GM18861 (cell line): ENCODE measurements at regions not wholly inside any gene's neighbourhood (a gene's known extent, or its start where the extent isn't known, plus 50 kb on each side); places are given as distances from the start of the nearest gene placed in this dataset.
"Not testable (repeated sequence)": the region's sequence is repeated elsewhere in the genome, so short reads cannot be mapped to it uniquely, and the experiment has no call there.

Experiments
- ATAC-seq: cut with Tn5 transposase; IDR thresholded peaks from one replicate; pipeline ENCODE4 v1.9.1; 2021; ENCODE audit not compliant: unreplicated experiment

DNA sequence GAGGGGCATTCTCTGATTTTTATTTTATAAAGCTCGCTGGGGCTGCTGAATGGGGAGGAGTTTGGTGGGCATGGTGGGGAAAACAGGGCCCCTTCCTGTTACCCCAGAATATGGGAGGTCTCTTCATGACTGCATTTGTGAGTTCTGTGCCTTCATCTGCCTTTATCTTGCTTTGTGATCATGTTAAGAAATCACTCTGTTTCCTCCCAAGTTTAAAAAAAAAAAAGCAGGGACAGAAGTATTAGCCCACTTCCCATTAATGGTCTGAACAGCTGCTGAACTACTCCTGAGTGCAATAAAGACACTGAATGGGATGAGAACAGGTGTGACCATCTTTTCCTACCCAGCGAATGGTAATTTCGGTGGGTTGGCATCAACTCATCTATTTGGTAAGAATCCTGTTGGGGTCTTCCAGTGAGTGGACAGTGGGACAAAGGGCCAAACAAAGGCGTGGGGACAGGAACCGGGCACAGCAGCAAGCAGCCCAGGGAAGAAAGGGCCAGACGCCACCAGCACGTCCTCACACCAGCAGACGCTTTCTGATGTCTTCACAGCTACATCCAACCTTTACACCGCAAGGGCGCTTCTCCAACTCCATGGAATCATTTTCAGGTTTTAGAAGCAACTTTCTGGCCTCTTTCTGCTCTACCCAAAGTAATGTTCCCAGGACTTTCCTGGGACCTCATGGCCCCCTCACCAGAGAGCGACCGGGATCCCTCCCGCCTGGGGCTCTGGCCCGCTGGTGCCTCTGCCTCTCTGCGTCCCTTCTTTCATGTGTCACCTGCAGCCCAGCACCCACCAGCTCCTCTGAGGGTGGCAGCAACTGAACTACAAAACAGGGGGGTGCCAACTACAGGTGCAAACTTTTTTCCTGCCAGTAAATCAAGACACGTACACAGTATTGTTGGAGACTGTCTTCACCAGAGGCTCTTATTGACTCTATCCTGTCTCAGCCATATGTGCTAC lies 160.2 kb downstream of the ADSS2 start:
- no peak for ATAC-seq

GRCh38 chr1:244294599-244295224 lies 157.0 kb downstream of the ADSS2 start:
- no peak for ATAC-seq

GRCh38 chr1:244296003-244296402 lies 155.7 kb downstream of the ADSS2 start:
- ATAC-seq = no peak

- no peak for ATAC-seq
These were observed 155.3 kb downstream of the ADSS2 start for GRCh38 chr1:244296447-244296846.

- no peak for ATAC-seq
These were observed 154.6 kb downstream of the ADSS2 start for GRCh38 chr1:244297087-244297486.

GRCh38 chr1:244297616-244298015 lies 154.1 kb downstream of the ADSS2 start:
- no peak for ATAC-seq

GRCh38 chr1:244300029-244300375 lies 151.7 kb downstream of the ADSS2 start:
- ATAC-seq = not testable (repeated sequence)

DNA sequence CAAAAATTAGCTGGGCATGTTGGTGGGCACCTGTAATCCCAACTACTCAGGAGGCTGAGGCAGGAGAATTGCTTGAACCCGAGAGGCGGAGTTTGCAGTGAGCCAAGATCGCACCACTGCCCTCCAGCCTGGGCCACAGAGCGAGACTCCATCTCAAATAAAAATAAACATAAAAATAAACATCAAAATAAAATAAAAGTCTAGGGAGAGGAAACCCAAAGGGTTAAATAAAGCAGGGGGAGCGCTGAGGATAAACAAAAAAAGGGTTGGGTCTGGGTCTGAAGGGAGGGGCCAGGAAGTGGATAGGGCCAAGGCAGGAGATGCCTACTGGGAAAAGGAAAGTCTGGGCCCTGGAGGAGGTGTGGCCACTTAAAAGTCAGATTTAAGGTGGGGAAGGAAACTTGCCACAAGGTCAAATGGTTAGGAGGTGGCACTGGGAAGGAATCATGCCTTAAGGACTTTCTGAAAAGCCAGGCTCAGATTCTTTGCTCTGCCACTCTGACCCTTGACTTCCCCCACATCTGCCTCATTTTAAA lies 150.0 kb downstream of the ADSS2 start:
- no peak for ATAC-seq

DNA sequence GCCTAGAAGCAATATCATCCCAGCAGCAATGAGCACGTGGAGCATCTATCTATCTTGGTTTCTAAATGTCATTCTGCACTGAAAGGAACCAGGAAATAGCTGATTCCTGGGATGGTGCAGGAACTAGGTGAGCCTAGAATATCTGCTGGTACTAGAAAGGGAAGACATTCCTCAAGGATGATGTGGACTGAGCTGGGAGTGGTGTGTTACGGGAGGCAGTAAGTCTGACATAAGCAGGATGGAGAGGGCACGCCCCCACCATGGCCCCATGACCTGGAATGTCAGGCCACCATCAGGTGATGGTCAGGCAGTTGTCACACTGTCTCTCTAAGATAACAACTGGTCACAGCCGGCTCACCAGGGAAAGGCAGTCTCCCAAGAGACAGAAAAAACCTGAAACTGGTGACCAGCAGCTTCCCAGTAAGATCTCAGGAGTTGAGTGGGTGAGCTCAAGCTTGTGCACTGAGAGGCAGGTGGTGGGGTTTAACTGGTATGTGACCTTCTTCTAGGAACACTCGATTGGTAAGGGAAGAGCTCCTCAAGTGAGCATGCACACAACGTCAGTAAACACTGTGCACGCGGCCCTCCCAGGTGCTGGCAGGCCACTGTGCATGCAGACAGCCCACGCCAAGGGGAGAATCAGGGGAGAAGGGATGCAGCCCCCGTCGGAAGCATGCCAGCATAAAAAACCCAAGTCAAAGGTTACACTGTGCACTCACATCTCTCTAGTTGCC lies 148.7 kb downstream of the ADSS2 start:
- ATAC-seq = no peak

GRCh38 chr1:244303610-244303969 lies 148.1 kb downstream of the ADSS2 start:
- ATAC-seq = no peak

GRCh38 chr1:244304156-244304555 lies 147.6 kb downstream of the ADSS2 start:
- ATAC-seq = no peak

DNA sequence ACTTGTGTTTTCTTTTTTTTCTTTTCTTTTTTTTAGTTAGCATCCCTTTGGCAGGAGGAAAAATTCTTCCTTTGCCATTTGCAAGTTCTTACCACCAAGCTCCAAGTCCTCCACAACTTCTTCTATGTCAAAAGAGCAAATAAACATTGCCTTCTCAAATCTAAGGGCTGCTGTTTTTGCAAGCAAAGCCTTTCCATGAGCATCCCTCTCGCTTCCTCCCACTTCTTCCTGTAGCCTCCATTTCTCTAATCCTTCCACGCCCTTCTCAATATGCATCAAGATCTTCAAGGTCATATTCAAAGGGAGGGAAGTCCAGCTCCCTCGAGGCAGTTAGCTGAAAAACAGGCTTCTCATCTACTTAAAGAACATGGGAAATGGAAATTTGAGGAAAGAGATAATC lies 147.1 kb downstream of the ADSS2 start:
- ATAC-seq = no peak

GRCh38 chr1:244305776-244306341 lies 145.8 kb downstream of the ADSS2 start:
- ATAC-seq = no peak

DNA sequence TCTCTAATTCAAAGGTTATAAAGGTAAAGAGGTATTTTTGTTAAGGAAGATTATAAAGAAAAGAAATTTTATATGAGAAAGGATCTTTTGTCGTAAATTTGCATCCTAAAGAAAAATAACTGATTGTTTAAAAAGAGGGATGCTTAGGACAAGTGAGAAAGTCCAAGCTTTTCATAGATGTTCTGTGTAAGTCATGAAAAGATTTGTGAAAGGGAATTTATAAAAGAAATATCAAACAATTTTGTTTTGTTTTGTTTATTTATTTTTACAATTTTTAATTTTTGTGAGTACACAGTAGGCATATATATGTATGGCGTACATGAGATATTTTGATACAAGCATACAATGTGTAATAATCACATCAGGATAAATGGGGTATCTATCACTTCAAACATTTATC lies 145.2 kb downstream of the ADSS2 start:
- no peak for ATAC-seq

DNA sequence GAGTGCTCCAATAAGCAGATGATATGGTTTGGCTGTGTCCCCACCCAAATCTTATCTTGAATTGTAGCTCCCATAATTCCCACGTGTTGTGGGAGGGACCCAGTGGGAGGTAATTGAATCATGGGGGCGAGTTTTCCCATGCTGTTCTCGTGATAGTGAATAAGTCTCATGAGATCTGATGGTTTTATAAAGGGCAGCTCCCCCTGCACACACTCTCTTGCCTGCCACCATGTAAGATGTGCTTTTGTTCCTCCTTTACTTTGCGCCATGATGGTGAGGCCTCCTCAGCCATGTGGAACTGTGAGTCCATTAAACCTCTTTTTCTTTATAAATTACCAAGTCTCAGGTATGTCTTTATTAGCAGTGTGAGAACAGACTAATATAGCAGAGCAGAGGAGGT lies 142.5 kb downstream of the ADSS2 start:
- ATAC-seq = not testable (repeated sequence)

- ATAC-seq = no peak
These were observed 139.8 kb downstream of the ADSS2 start for GRCh38 chr1:244311784-244312532.

DNA sequence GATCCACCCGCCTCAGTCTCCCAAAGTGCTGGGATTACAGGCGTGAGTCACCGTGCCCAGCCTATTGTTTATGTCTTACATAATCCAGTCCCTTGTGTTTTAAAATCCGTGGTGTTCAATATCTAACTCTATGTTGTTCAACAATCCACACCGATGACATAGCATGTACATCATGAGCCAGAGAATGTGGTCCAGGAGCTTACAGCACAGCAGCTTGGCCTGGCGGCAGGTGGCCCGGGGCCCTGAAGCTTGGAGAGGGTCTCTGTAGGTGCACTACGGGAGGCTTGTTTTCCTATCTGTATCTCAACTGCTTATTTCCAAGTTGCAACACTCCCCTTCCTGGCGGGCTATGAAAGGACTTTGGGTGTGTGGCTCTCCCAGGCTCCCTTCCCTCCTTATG lies 138.4 kb downstream of the ADSS2 start:
- no peak for ATAC-seq

DNA sequence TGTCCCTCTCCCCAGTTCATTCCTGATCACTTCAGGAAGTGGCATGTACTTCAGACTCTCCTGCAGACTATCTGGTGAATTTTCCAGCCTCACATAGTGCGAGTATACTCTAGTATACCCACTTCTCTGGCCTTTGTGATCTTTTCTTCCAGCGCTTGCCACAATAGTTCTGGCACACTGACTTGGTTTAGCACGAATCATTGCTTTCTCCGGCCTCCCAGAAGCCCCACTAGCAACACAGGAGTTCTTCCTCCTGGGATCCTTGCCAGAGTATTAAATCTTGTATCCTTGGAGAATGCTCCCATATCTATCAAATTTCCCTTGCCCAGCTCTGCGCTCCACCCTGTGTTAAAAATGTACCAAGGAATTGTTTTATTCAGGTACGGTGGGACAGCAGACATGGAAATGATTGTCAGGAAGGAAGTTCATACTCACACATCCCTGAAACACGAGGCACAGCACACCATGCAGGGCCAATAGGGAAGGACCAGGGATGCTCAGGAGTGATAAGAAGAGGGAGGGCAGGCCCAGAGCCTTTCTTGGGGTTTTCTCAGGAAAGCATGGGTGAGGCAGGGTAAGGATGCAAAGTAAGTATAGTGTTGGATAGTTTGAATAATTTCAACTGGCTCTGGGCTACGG lies 136.7 kb downstream of the ADSS2 start:
- ATAC-seq = no peak

DNA sequence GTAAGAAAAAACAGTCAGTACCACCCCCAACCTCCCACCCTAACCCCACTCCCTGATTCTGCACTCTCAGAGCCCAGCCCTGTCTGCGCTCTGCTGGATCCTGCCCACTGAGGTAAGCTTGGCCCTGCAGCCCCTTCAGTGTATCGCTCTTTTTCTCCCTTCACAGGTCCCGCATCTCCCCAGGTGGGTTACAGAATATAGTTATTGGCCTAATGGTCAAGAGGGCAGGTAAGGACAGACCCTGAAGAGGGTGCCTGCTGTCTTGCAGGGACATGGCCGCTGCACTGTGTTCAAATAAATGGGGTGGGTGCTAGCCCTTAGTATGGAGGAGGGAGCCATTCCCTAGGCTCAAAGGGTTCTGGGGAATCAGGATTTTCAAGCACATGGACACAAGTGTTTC lies 135.7 kb downstream of the ADSS2 start:
- no peak for ATAC-seq

DNA sequence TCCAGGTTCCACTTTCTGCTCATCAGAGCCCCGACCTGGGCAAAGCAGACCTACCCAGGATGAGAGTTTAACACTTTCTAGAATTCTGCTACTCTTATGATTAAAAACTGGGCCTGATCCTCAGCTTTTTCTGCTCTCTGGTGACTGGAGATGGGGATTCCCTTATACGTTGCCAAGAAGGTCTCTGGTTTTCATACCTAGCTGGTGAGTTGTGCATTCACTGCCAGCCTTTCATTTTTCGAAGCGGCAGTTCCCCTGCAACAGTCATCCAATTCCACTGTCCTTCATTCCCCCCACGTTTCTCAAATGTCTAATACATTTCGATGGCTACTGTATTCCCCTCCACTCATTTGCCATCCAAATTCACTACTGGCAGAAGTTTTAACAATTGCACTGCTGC lies 135.3 kb downstream of the ADSS2 start:
- ATAC-seq = no peak
